ENCODE measurements at regions not wholly inside any gene's neighbourhood (a gene's known extent, or its start where the extent isn't known, plus 50 kb on each side); places are given as distances from the start of the nearest gene placed in this dataset.

- no peak for TF ChIP-seq CTCF (IDR thresholded peaks at IDR 0.05)
- Histone ChIP-seq H3K36me3 (no peaks in the 10 kb centered on the region), H3K27me3 (no peaks in the 10 kb centered on the region), H3K4me1 (ENCODE audit: control insufficient read depth in 1 of 2, insufficient read depth in 1 of 2, low read depth in 1 of 2, low read length in 1 of 2) (no peaks in the 10 kb centered on the region), H3K4me3 (ENCODE audit: low read depth in 1 of 2, low read length in 1 of 2) (no peak overlapping the region), H3K27ac (no peak overlapping the region), H3K9me3 (no peaks in the 10 kb centered on the region)
Measured at GRCh38 chr12:88908345-88908744, 328.1 kb upstream of the KITLG start.

- TF ChIP-seq CTCF (IDR thresholded peaks at IDR 0.05), result no peak
Measured at GRCh38 chr12:88904705-88905104, 324.4 kb upstream of the KITLG start.

GRCh38 chr12:88903333-88903732 lies 323.1 kb upstream of the KITLG start:
- Histone ChIP-seq H3K27ac (no peak overlapping the region), H3K4me3 (ENCODE audit: low read depth in 1 of 2, low read length in 1 of 2) (no peak overlapping the region), H3K4me1 (ENCODE audit: control insufficient read depth in 1 of 2, insufficient read depth in 1 of 2, low read depth in 1 of 2, low read length in 1 of 2) (no peaks in the 10 kb centered on the region), H3K27me3 (no peaks in the 10 kb centered on the region), H3K9me3 (no peaks in the 10 kb centered on the region), H3K36me3 (no peaks in the 10 kb centered on the region)
- TF ChIP-seq CTCF (IDR thresholded peaks at IDR 0.05), result no peak

More at GRCh38 chr12:88904705-88905104, 324.4 kb upstream of the KITLG start:
- Histone ChIP-seq H3K4me3 (ENCODE audit: low read depth in 1 of 2, low read length in 1 of 2) (no peak overlapping the region), H3K27ac (no peak overlapping the region), H3K4me1 (ENCODE audit: control insufficient read depth in 1 of 2, insufficient read depth in 1 of 2, low read depth in 1 of 2, low read length in 1 of 2) (no peaks in the 10 kb centered on the region), H3K36me3 (no peaks in the 10 kb centered on the region), H3K9me3 (no peaks in the 10 kb centered on the region), H3K27me3 (no peaks in the 10 kb centered on the region)

GRCh38 chr12:88897723-88898122 lies 317.5 kb upstream of the KITLG start:
- Histone ChIP-seq H3K4me3 (ENCODE audit: low read depth in 1 of 2, low read length in 1 of 2) (no peak overlapping the region), H3K27me3 (no peaks in the 10 kb centered on the region), H3K4me1 (ENCODE audit: control insufficient read depth in 1 of 2, insufficient read depth in 1 of 2, low read depth in 1 of 2, low read length in 1 of 2) (no peaks in the 10 kb centered on the region), H3K9me3 (no peaks in the 10 kb centered on the region), H3K36me3 (no peaks in the 10 kb centered on the region), H3K27ac (no peak overlapping the region)
- no peak for TF ChIP-seq CTCF (IDR thresholded peaks at IDR 0.05)

GRCh38 chr12:88896958-88897357 lies 316.7 kb upstream of the KITLG start:
- TF ChIP-seq CTCF (IDR thresholded peaks at IDR 0.05), result no peak
- Histone ChIP-seq H3K9me3 (no peaks in the 10 kb centered on the region), H3K27me3 (no peaks in the 10 kb centered on the region), H3K4me1 (ENCODE audit: control insufficient read depth in 1 of 2, insufficient read depth in 1 of 2, low read depth in 1 of 2, low read length in 1 of 2) (no peaks in the 10 kb centered on the region), H3K4me3 (ENCODE audit: low read depth in 1 of 2, low read length in 1 of 2) (no peak overlapping the region), H3K36me3 (no peaks in the 10 kb centered on the region), H3K27ac (no peak overlapping the region)

GRCh38 chr12:88895634-88896033 lies 315.4 kb upstream of the KITLG start:
- H3K36me3 ChIP-seq, result no peaks in the 10 kb centered on the region
- no peak overlapping the region for H3K4me3 ChIP-seq (ENCODE audit: low read depth in 1 of 2, low read length in 1 of 2)
- no peak overlapping the region for H3K27ac ChIP-seq
- no peaks in the 10 kb centered on the region for H3K27me3 ChIP-seq
- no peaks in the 10 kb centered on the region for H3K9me3 ChIP-seq
- no peak for TF ChIP-seq CTCF (IDR thresholded peaks at IDR 0.05)
- H3K4me1 ChIP-seq (ENCODE audit: control insufficient read depth in 1 of 2, insufficient read depth in 1 of 2, low read depth in 1 of 2, low read length in 1 of 2), result no peaks in the 10 kb centered on the region
